GM12872 (cell line): ENCODE measurements at regions not wholly inside any gene's neighbourhood (a gene's known extent, or its start where the extent isn't known, plus 50 kb on each side); places are given as distances from the start of the nearest gene placed in this dataset.

Experiments
- TF ChIP-seq, protein P1 (sequence below): IDR thresholded peaks from 3 replicates; pipeline ENCODE4 v1.5.1; 2011; ENCODE audit warnings: low read depth, mild to moderate bottlenecking, low read length, moderate library complexity; ENCODE audit not compliant: insufficient read depth

DNA sequence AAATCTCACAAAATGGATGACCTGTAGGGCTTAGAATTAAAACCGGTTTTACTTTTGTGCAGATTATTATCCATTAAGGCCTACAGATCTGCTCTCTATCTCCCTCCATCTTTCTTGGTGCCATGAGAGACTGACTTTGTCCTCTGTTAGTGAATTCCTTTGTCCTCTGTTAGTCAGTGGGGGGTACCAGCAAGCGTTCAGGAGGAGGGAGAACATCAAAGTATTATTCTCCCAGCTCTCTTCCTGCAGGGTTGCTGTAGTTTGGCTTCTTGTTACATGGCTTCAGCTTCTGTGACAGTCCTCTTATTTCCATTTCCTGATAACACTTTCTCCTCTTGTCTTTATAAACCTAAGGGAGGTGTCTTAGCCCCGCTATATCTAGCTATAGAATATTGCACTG, 850.5 kb upstream of the SEMA6A start:
- TF ChIP-seq, protein P1, sequence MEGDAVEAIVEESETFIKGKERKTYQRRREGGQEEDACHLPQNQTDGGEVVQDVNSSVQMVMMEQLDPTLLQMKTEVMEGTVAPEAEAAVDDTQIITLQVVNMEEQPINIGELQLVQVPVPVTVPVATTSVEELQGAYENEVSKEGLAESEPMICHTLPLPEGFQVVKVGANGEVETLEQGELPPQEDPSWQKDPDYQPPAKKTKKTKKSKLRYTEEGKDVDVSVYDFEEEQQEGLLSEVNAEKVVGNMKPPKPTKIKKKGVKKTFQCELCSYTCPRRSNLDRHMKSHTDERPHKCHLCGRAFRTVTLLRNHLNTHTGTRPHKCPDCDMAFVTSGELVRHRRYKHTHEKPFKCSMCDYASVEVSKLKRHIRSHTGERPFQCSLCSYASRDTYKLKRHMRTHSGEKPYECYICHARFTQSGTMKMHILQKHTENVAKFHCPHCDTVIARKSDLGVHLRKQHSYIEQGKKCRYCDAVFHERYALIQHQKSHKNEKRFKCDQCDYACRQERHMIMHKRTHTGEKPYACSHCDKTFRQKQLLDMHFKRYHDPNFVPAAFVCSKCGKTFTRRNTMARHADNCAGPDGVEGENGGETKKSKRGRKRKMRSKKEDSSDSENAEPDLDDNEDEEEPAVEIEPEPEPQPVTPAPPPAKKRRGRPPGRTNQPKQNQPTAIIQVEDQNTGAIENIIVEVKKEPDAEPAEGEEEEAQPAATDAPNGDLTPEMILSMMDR, result no peak

DNA sequence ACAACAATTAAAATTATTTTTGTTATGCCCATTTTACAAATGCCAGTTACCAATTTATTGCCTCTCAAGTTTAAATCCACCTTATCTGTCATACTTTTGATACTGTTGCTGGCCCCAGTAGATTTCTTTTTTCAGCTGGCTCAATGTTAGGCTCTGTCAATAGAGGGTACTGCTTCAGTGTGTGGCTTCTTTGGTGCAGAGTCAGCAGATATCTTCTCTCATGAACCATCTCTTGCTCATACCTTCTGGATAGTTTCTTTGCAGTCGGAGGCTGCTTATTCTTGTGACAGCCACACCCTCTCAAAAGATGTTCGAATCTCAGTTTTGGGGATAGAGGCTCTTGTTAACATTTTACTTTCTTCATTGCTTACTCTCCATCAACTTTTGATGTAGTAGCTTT, 849.9 kb upstream of the SEMA6A start:
- TF ChIP-seq, protein P1, result no peak

DNA sequence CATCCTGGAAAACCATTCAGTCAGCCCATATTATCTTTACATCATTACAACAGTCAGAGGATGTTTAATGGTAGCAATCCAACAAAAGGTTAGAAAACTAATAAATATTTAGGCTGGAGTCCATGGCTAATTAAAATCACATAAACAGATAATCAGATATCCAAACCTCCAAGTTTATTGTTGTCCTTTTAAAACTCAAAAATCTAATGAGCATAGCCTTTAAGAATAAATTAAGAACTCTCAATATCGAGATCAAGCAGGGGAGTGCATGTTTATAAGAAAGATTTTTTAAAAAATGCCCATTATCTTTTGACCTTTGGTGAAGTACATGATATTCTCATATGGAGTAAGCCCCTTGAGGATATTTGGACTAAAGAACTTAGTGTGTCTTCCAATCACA, 842.9 kb upstream of the SEMA6A start:
- TF ChIP-seq, protein P1, result no peak

DNA sequence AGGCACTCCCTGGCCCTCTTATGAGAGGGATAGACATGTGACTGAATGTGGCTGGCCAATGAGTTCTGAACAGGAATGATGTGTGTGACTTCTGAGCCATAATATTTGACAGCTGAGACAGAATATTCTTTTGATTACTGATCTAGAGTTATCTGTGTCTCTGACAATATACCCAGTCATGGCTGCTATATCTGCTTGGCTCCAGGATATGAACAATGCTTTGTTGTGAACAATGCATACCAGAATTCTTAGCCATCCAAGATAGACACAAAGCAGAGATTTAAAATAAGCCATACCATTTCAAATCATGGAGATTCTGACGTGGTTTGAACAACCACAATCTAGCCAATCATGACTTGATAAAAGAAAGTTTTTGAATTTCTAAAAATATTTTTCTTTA, 840.3 kb upstream of the SEMA6A start:
- TF ChIP-seq, protein P1, result no peak

DNA sequence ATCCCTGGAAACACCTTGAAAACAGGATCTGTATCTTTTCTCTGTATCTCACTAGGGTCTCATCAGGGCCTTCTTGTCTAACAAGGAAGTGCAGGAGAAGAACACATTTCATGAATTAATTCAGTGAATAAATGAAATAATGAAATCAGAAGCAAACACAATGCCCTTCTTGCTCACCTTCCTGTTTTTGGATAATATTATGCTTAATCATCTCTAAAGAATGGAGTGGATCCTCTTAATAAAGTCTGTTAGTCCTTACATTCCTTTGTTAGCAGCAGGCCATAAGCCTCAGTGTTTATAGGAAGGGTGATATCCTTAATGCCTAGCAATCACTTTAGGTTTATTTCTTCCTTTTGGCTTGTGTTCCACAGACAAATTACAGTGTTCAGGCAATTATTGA, 837.1 kb upstream of the SEMA6A start:
- TF ChIP-seq, protein P1, result no peak

DNA sequence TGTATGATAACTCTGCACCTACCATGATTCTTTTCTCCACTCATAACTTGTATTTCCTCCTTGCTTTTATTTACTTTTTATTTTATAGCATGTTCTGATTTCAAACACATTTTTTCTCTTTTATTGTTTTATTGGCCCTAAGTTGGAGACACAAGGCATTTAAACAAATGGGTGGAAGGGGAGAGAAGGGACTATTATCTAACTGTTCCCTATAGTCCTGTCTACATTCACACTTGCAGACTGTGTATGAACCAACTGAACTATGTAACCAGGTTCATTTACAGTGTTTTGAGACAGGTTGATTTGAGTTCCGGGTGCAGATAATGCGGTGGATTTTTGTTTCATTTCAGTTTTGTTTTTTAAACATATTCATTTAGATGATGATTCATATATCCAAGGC, 830.6 kb upstream of the SEMA6A start:
- TF ChIP-seq, protein P1, result no peak

DNA sequence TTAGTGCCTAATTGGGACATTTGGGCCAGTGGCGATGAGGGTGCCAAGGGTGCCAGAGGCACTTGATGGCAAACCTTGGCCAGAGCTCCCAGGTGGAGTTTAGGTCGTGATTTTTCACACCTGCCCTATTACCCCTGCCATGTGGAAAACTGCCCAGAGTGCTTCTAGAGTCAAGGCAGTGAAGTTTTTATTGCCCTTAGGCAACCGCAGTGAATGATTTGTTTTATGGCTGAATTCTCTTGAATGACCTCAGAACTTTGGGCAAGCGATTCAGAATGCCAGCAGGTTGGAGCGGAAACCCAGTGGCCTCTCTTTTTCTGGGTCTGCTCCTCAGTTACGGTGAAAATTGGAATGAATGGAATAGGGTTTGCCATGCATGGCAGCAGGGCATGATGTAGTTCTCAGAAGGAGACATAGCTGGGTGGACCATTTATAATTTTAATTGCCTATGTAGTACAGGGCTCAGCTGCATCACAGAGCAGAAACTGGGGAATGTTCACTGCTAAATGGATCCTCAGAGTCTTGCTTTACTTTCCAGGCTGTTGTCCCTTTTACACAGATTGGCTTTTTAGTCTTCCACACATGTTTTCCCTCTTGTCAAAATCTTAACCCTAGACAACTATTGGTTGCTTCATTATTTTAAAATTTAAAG, 820.0 kb upstream of the SEMA6A start:
- TF ChIP-seq, protein P1, result no peak
